Activated T-cell treated with anti-CD3 and anti-CD28 coated beads, Interleukin-2, amount 50 U/mL, for 48 hours (primary cell): ENCODE measurements at regions not wholly inside any gene's neighbourhood (a gene's known extent, or its start where the extent isn't known, plus 50 kb on each side); places are given as distances from the start of the nearest gene placed in this dataset.
"Not testable (repeated sequence)": the region's sequence is repeated elsewhere in the genome, so short reads cannot be mapped to it uniquely, and the experiment has no call there.

Source experiments
- DNase-seq, 2 experiments: peaks; one replicate each; pipeline ENCODE4 v3.0.0-alpha.2; 2020

- DNase-seq, result no peak
Measured at GRCh38 chr5:10921160-10921559, 160.1 kb upstream of the DAP start.

- no peak for DNase-seq
Measured at GRCh38 chr5:10920400-10920799, 159.4 kb upstream of the DAP start.

GRCh38 chr5:10914741-10915480 is 153.9 kb upstream of the DAP start:
- no peak for DNase-seq

GRCh38 chr5:10913841-10914240 is 152.8 kb upstream of the DAP start:
- no peak for DNase-seq

- DNase-seq, result no peak
Measured at GRCh38 chr5:10913181-10913810, 152.3 kb upstream of the DAP start.

- no peak for DNase-seq
Measured at GRCh38 chr5:10912435-10912834, 151.4 kb upstream of the DAP start.

- no peak for DNase-seq
Measured at GRCh38 chr5:10910261-10910660, 149.2 kb upstream of the DAP start.

GRCh38 chr5:10904862-10905432 is 143.9 kb upstream of the DAP start:
- no peak for DNase-seq

GRCh38 chr5:10903786-10904560 is 142.9 kb upstream of the DAP start:
- DNase-seq, result no peak

GRCh38 chr5:10902145-10902544 is 141.1 kb upstream of the DAP start:
- no peak for DNase-seq

- no peak for DNase-seq
Measured at GRCh38 chr5:10898514-10898913, 137.5 kb upstream of the DAP start.

GRCh38 chr5:10896016-10896415 is 135.0 kb upstream of the DAP start:
- no peak for DNase-seq

GRCh38 chr5:10894445-10895054 is 133.5 kb upstream of the DAP start:
- no peak for DNase-seq

GRCh38 chr5:10892911-10893215 is 131.8 kb upstream of the DAP start:
- no peak for DNase-seq

- no peak for DNase-seq
Measured at GRCh38 chr5:10892147-10892910, 131.3 kb upstream of the DAP start.

GRCh38 chr5:10891193-10891592 is 130.2 kb upstream of the DAP start:
- DNase-seq, result no peak

- DNase-seq, result no peak
Measured at GRCh38 chr5:10886497-10886896, 125.5 kb upstream of the DAP start.

GRCh38 chr5:10885026-10885425 is 124.0 kb upstream of the DAP start:
- DNase-seq, result no peak

GRCh38 chr5:10883945-10884344 is 122.9 kb upstream of the DAP start:
- DNase-seq, result not testable (repeated sequence)

GRCh38 chr5:10880934-10881333 is 119.9 kb upstream of the DAP start:
- no peak for DNase-seq

- DNase-seq, result not testable (repeated sequence)
Measured at GRCh38 chr5:10876996-10877395, 116.0 kb upstream of the DAP start.

GRCh38 chr5:10876006-10876744 is 115.1 kb upstream of the DAP start:
- no peak for DNase-seq
